KG1 (cell line): ENCODE measurements at regions not wholly inside any gene's neighbourhood (a gene's known extent, or its start where the extent isn't known, plus 50 kb on each side); places are given as distances from the start of the nearest gene placed in this dataset.
"Not testable (repeated sequence)": the region's sequence is repeated elsewhere in the genome, so short reads cannot be mapped to it uniquely, and the experiment has no call there.

ENCODE experiments used
- DNase-seq: peaks from one replicate; lab custom pipeline; 2025; lab: John Stamatoyannopoulos, UW

- DNase-seq, result no peak
Observed at GRCh38 chr13:81995316-81995715, 1654.4 kb upstream of the SPRY2 start.

- no peak for DNase-seq
Observed at GRCh38 chr13:81990652-81991051, 1649.7 kb upstream of the SPRY2 start.

GRCh38 chr13:81988567-81988966 is 1647.6 kb upstream of the SPRY2 start:
- DNase-seq, result no peak

GRCh38 chr13:81987677-81988357 is 1646.9 kb upstream of the SPRY2 start:
- DNase-seq, result no peak

- DNase-seq, result no peak
Observed at GRCh38 chr13:81987159-81987558, 1646.2 kb upstream of the SPRY2 start.

- no peak for DNase-seq
Observed at GRCh38 chr13:81986308-81986707, 1645.4 kb upstream of the SPRY2 start.

- DNase-seq, result no peak
Observed at GRCh38 chr13:81957121-81957520, 1616.2 kb upstream of the SPRY2 start.

- DNase-seq, result no peak
Observed at GRCh38 chr13:81929988-81930387, 1589.1 kb upstream of the SPRY2 start.

- DNase-seq, result no peak
Observed at GRCh38 chr13:81927347-81927746, 1586.4 kb upstream of the SPRY2 start.

- DNase-seq, result no peak
Observed at GRCh38 chr13:81917810-81918209, 1576.9 kb upstream of the SPRY2 start.

- DNase-seq, result no peak
Observed at GRCh38 chr13:81916461-81916860, 1575.5 kb upstream of the SPRY2 start.

- no peak for DNase-seq
Observed at GRCh38 chr13:81907787-81908372, 1567.0 kb upstream of the SPRY2 start.

- DNase-seq, result no peak
Observed at GRCh38 chr13:81888855-81889254, 1547.9 kb upstream of the SPRY2 start.

- DNase-seq, result no peak
Observed at GRCh38 chr13:81874681-81875661, 1534.0 kb upstream of the SPRY2 start.

GRCh38 chr13:81874253-81874652 is 1533.3 kb upstream of the SPRY2 start:
- DNase-seq, result no peak

- DNase-seq, result peak; percentile 7
Observed at GRCh38 chr13:81872581-81872980, 1531.7 kb upstream of the SPRY2 start.

- DNase-seq, result not testable (repeated sequence)
Observed at GRCh38 chr13:81871751-81872325, 1530.9 kb upstream of the SPRY2 start.

- DNase-seq, result no peak
Observed at GRCh38 chr13:81848291-81848690, 1507.4 kb upstream of the SPRY2 start.

- DNase-seq, result no peak
Observed at GRCh38 chr13:81846771-81847170, 1505.8 kb upstream of the SPRY2 start.

GRCh38 chr13:81821259-81821658 is 1480.3 kb upstream of the SPRY2 start:
- DNase-seq, result no peak

GRCh38 chr13:81800433-81800832 is 1459.5 kb upstream of the SPRY2 start:
- DNase-seq, result no peak

- no peak for DNase-seq
Observed at GRCh38 chr13:81795710-81796109, 1454.8 kb upstream of the SPRY2 start.
